WTC11 (cell line): ENCODE measurements at regions not wholly inside any gene's neighbourhood (a gene's known extent, or its start where the extent isn't known, plus 50 kb on each side); places are given as distances from the start of the nearest gene placed in this dataset.

Experiments used
- ATAC-seq: fragments of 200-7000 bp; cut with Tn5 transposase; 2 replicates; pipeline ENCODE4 v1.10.0; 2021; ENCODE audit warnings: mild to moderate bottlenecking, moderate library complexity
- CTCF ChIA-PET: fragments of 300-600 bp; sonication (Branson Sonifier 250); formaldehyde crosslinking; loops from one replicate; lab custom pipeline; 2021; ENCODE audit warnings: antibody characterized with exemption; lab: Charles Lee
- POLR2A ChIA-PET: fragments of 350-600 bp; sonication (Branson Sonifier 250); formaldehyde crosslinking; loops from one replicate; lab custom pipeline; 2021; ENCODE audit warnings: antibody characterized with exemption; lab: Charles Lee
- DNase-seq: peaks from one replicate; pipeline ENCODE4 v3.0.0; 2021; ENCODE audit warnings: low spot score
- H3K27ac Mint-ChIP-seq: 2 replicates; pipeline ENCODE4 v1.8.0; 2021; ENCODE audit warnings: mixed read lengths
- H3K27me3 Mint-ChIP-seq: 2 replicates; pipeline ENCODE4 v1.8.0; 2021; ENCODE audit warnings: low read depth, mild to moderate bottlenecking, moderate library complexity, mixed read lengths
- H3K36me3 Mint-ChIP-seq: 2 replicates; pipeline ENCODE4 v1.8.0; 2021; ENCODE audit warnings: mixed read lengths
- H3K4me1 Mint-ChIP-seq: 2 replicates; pipeline ENCODE4 v1.8.0; 2022; ENCODE audit warnings: mixed read lengths
- H3K4me3 Mint-ChIP-seq: 2 replicates; pipeline ENCODE4 v1.8.0; 2021; ENCODE audit warnings: mild to moderate bottlenecking, moderate library complexity, mixed read lengths
- H3K9me3 Mint-ChIP-seq: 2 replicates; pipeline ENCODE4 v1.8.0; 2021; ENCODE audit warnings: mixed read lengths
- AR ChIP-seq: fragments of 250-450 bp; sonication (Bioruptor Pico); IDR thresholded peaks from 2 replicates; pipeline ENCODE4 v1.9.0; 2021; ENCODE audit warnings: mild to moderate bottlenecking
- ATF6 ChIP-seq: sonication (generic); formaldehyde crosslinking; IDR thresholded peaks from 2 replicates; pipeline ENCODE4 v1.8.1; 2023; ENCODE audit warnings: mild to moderate bottlenecking, missing genetic modification reagents
- CBFB ChIP-seq: sonication (generic); formaldehyde crosslinking; IDR thresholded peaks from 2 replicates; pipeline ENCODE4 v1.8.1; 2022; ENCODE audit warnings: mild to moderate bottlenecking, low read depth, missing genetic modification reagents
- CTCF ChIP-seq: fragments of 200-600 bp; IDR thresholded peaks from 2 replicates; pipeline ENCODE4 v1.8.0; 2022; ENCODE audit warnings: antibody characterized with exemption
- E2F1 ChIP-seq: sonication (generic); formaldehyde crosslinking; IDR thresholded peaks from 2 replicates; pipeline ENCODE4 v1.8.0; 2022; ENCODE audit warnings: mild to moderate bottlenecking, missing genetic modification reagents
- E2F4 ChIP-seq: sonication (generic); formaldehyde crosslinking; IDR thresholded peaks from 2 replicates; pipeline ENCODE4 v1.8.1; 2022; ENCODE audit warnings: low read depth, mild to moderate bottlenecking, moderate library complexity, missing genetic modification reagents, borderline replicate concordance
- E2F5 ChIP-seq: sonication (generic); formaldehyde crosslinking; IDR thresholded peaks from 2 replicates; pipeline ENCODE4 v1.8.1; 2022; ENCODE audit warnings: mild to moderate bottlenecking, moderate library complexity, missing genetic modification reagents
- ETV6 ChIP-seq: sonication (generic); formaldehyde crosslinking; IDR thresholded peaks from 2 replicates; pipeline ENCODE4 v1.8.1; 2022; ENCODE audit warnings: mild to moderate bottlenecking, missing genetic modification reagents
- FOXK1 ChIP-seq: sonication (generic); formaldehyde crosslinking; IDR thresholded peaks from 2 replicates; pipeline ENCODE4 v1.8.0; 2022; ENCODE audit warnings: mild to moderate bottlenecking, moderate library complexity, missing genetic modification reagents
- NFE2L1 ChIP-seq: sonication (generic); formaldehyde crosslinking; IDR thresholded peaks from 2 replicates; pipeline ENCODE4 v1.8.1; 2023; ENCODE audit warnings: missing genetic modification reagents
- NR1H2 ChIP-seq: sonication (generic); formaldehyde crosslinking; IDR thresholded peaks from 2 replicates; pipeline ENCODE4 v1.9.0; 2021; ENCODE audit warnings: mild to moderate bottlenecking, moderate library complexity, missing genetic modification reagents
- SOX15 ChIP-seq: fragments of 250-450 bp; sonication (Bioruptor Pico); IDR thresholded peaks from 2 replicates; pipeline ENCODE4 v1.9.0; 2021; ENCODE audit warnings: mild to moderate bottlenecking
- STAT6 ChIP-seq: sonication (generic); formaldehyde crosslinking; conservative IDR thresholded peaks from 2 replicates; pipeline ENCODE4 v1.8.1; 2023; ENCODE audit warnings: mild to moderate bottlenecking, low read depth, missing genetic modification reagents, moderate library complexity
- TEAD1 ChIP-seq: sonication (generic); formaldehyde crosslinking; IDR thresholded peaks from 2 replicates; pipeline ENCODE4 v1.8.0; 2022; ENCODE audit warnings: mild to moderate bottlenecking, missing genetic modification reagents
- ZBTB21 ChIP-seq: sonication (generic); formaldehyde crosslinking; IDR thresholded peaks from 2 replicates; pipeline ENCODE4 v1.8.1; 2023; ENCODE audit warnings: mild to moderate bottlenecking, missing genetic modification reagents, borderline replicate concordance
- ZMAT4 ChIP-seq: fragments of 250-450 bp; sonication (Bioruptor Pico); IDR thresholded peaks from 2 replicates; pipeline ENCODE4 v1.9.0; 2021; ENCODE audit warnings: mild to moderate bottlenecking
- ZNF512 ChIP-seq: sonication (generic); formaldehyde crosslinking; IDR thresholded peaks from 2 replicates; pipeline ENCODE4 v1.8.1; 2022; ENCODE audit warnings: missing genetic modification reagents, borderline replicate concordance

- Mint-ChIP-seq H3K36me3 (no peaks in the 10 kb centered on the region), H3K9me3 (peaks cover 4% of the 10 kb centered on the region; the same call in 1 of the 2 replicates), H3K4me3 (no peak overlapping the region)
- ChIA-PET CTCF (no interaction called here), POLR2A (no interaction called here)
- ATAC-seq: 0 out of 2 replicates have a peak, but pooled peaks have one; percentile 24
- no peak for TF ChIP-seq E2F1 (CRISPR knock-in tag)
- no peak for TF ChIP-seq SOX15 (CRISPR knock-in tag)
- TF ChIP-seq CBFB (CRISPR knock-in tag): no peak
- no peak for TF ChIP-seq CTCF
- no peak for TF ChIP-seq ETV6 (CRISPR knock-in tag)
- no peak for TF ChIP-seq ZNF512 (CRISPR knock-in tag)
- TF ChIP-seq STAT6 (CRISPR knock-in tag): no peak
- TF ChIP-seq TEAD1 (CRISPR knock-in tag): no peak
- no peak for TF ChIP-seq FOXK1 (CRISPR knock-in tag)
- no peak for TF ChIP-seq E2F5 (CRISPR knock-in tag)
- TF ChIP-seq NR1H2 (CRISPR knock-in tag): no peak
- no peak for TF ChIP-seq NFE2L1
- TF ChIP-seq ZMAT4 (CRISPR knock-in tag): no peak
- no peak for TF ChIP-seq AR
- TF ChIP-seq ZBTB21: no peak
- TF ChIP-seq E2F4: no peak
- TF ChIP-seq ATF6 (CRISPR knock-in tag): no peak
- TF ChIP-seq, all 79 proteins: peak for 0
- DNase-seq: no peak
- peaks cover 4% of the 10 kb centered on the region; the same call in 1 of the 2 replicates for H3K27me3 Mint-ChIP-seq
- H3K27ac Mint-ChIP-seq: no peak overlapping the region
- H3K4me1 Mint-ChIP-seq: peaks cover 38% of the 10 kb centered on the region
Measured at GRCh38 chr10:58010073-58010702, 257.5 kb downstream of the IPMK start.
